GM19452 (cell line): ENCODE measurements at regions not wholly inside any gene's neighbourhood (a gene's known extent, or its start where the extent isn't known, plus 50 kb on each side); places are given as distances from the start of the nearest gene placed in this dataset.

ENCODE experiments used
- ATAC-seq: cut with Tn5 transposase; IDR thresholded peaks from one replicate; pipeline ENCODE4 v1.9.1; 2021; ENCODE audit not compliant: unreplicated experiment

DNA sequence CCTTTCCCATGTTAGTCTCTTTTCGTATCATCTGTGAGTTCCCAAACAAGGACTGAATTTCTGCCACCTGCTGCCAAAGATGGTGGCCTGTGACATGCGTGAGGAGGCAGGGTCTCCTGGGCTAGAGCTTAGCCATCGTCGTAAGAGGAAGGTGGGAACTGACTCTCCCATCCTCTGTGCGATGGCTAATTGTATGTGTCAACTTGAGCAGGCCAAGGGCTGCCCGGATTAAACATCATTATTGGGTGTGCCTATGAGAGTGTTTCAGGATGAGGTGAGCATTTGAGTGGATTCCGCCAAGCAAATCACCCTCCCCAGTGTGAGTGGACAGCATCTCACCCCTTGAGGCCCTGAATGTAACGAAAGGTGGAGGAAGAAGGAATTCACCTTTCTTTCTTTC, 220.7 kb upstream of the DIO3 start:
- ATAC-seq = no peak

DNA sequence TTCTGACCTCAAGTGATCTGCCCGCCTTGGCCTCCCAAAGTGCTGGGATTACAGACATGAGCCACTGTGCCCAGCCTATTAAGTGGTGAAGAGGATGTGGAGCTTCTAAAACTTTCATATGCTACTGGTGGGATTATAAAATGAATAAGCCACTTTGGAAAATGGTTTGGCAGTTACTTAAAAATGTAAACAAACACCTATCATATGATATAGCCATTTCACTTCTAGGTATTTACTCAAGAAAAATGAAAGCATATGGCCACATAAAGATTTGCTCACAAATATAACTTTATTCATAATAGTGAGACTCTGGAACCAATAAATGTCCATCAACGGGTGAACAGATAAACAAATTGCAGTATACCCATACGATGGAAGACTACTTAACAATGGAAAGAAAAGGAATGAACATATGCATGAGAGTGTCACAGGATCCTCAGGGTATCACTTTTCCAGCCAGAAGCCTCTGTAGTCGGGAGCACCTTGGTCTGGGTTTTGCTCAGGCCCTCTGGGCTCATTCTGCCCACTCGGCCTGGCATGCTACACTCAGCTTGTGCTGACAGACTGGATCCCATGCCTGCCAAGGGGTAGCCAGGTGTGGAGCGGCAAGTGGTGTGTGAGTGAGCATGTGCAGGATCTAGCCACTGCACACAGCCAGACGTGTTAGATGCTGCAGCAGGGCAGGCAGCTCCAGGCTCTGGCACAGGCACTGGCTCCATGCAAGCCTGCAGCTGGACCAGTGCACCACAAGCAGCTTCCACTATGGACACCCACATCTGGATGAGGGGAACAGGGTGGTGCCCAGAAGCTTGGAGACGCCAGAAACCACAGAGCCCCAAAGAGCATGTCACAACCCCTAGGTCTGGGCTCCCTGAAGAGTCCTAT, 213.2 kb upstream of the DIO3 start:
- no peak for ATAC-seq

DNA sequence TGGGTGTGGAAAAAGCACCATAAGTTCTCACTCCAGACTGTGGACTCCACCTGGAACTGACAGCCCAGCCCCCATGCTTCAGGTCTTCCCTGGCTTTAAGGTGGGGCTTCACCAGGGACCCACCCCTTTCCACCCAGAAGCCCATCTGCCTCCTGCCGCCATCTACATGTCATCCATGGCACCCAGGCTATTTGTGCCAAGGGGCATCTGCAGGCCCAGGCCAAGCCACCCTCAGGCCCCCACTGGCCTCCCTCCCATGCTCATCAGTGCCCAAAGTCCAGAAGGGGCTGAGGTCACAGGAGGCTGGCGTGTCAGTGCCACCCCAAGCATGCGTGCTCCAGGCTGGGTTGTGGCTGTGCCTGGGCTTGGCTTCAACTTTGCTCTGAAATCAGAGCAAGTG, 212.2 kb upstream of the DIO3 start:
- ATAC-seq = no peak

DNA sequence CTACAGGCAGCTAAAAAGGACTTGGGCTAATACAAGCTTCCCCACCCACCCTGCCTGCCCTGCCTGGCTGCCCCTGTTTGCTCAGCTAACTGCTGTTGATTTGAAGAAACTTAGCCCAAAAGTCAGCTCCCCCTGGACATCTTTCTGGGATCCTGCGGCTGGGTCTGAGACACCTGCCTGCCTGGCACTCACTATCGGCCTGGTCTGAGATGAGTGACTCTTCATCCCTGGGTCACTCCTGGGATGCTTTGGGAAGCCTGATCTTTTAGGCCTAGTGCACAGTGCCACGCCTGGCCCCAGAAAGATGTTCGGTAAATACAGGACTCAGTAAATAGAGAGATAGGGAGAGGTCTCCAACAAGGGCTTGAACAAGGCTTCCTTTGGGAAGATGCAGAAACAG, 211.3 kb upstream of the DIO3 start:
- no peak for ATAC-seq

DNA sequence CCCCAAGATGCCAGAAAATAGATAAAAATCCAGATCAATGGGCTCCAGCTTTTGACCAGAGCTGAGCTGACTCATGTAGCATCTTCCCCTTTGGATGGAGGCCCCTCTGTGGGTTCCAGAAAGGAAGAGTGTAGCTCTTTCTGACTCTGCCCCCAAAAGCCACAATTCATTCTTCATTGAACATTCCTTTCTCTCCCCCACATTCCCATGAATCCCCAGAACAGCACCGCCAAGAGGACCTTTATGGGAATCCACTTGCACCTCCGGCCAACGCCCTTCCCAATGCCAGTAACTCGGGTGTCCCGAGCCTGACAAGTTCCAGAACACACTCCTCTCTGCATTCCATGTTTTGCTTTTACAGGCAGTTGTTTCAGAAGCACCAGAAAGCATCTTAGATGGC, 210.6 kb upstream of the DIO3 start:
- ATAC-seq = no peak

DNA sequence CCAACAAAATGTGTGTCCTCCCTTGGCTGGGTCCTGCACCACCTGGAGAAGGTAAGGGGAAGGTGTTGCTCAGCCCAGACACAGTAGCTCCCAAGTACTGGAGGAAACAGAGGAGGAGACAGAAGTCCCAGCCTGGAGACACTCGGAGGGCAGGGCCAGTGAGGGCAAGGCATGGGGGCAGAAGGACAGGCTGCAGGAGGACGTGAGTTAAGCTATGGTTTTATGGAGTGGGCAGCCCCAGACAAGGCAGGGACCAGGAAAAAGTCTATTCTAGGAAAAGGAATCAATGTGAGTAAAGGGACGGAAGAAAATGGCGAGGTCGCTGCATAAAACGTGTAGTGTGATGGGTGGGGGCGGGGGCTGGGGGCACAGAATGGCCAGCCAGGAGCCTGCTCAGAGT, 210.1 kb upstream of the DIO3 start:
- ATAC-seq = no peak

DNA sequence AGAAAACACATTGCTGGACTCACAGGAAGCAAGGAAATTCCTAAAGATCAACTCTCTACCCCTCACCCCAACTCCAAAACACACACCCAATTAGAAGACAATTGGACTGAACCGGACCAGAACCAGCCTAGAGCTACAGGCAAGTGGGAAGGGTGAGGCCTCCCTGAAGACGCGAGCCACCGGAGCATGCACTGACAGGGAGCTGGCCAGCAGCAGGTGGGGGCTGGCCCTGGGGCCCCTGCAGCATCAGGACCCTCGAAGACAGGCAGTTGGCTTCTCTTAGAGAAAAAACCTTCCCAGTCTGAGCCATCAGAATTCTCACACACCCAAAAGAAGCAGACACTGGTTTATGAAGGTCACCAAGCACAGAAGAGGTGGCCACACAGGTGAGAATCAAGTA, 209.5 kb upstream of the DIO3 start:
- ATAC-seq = no peak

DNA sequence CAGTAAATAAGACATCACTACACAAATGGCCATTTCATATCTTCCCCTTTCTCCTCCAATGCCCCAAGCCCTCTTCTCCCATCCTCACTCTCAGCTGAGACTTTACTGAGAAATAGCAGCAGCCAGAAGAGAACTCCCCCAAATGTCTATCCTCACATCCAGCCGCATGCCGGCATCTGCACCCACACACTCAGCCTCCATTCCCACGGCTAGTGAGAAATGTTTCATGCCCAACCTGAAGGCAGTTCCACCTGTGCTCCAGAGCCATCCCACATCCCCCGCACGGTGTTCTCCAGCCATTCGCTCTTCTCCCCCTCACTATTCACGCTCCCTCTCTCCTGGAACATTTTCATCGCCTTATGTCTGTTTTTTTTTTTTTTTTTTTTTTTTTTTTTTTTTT, 208.7 kb upstream of the DIO3 start:
- no peak for ATAC-seq

DNA sequence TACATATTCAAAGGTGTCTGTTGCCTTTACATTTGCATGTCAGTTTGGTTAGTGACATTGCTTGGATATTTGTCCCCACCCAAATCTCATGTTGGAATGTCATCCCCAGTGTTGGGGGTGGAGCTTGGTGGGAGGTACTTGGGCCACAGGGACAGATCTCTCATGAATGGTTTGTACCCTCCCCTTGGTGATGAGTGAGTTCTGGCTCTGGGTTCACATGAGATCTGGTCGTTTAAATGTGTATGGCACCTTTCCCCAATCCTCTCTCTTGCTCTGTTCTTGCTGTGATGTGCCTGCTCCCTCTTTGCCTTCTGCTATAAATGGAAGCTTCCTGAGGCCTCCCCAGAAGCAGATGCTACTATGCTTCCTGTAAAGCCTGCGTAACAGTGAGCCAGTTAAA, 207.9 kb upstream of the DIO3 start:
- ATAC-seq = no peak

DNA sequence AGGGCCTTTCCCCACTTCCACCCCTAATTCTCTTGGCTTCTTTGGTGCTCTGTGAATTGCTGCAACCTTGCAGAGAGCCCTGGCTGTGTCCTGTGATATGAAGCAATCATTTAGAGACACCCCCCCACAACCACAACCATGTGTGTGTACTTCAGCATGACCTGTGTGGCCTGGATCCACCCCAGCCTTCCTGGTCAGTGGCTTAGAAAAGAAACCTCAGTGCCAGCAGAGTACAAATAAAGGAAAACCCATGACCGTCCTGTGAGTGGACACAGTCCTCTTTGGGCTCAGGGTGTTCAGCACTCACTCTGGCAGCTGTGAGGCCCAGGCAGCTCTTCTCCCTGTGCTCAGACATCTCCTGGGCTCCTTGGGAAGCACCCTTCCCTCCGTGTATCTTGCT, 206.6 kb upstream of the DIO3 start:
- ATAC-seq = no peak

DNA sequence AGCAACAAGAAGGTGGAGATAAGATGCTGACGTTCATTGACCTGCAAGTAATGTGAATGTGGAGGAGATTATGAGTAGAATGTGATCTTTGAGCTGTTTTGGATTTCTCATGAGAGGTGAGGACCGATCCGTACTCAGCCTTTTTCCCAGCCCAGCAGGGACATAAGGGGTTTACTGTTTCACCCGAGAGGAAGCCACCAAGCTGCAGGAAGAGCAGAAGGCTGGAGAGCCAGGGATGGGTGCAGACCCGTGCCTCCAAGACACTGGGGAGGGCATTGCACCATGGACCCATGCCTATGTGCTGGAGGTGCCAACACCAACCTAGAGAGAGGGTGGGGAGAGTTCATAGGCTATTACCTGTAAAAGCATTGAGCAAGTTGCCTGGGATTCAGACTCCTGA, 206.0 kb upstream of the DIO3 start:
- ATAC-seq = no peak

DNA sequence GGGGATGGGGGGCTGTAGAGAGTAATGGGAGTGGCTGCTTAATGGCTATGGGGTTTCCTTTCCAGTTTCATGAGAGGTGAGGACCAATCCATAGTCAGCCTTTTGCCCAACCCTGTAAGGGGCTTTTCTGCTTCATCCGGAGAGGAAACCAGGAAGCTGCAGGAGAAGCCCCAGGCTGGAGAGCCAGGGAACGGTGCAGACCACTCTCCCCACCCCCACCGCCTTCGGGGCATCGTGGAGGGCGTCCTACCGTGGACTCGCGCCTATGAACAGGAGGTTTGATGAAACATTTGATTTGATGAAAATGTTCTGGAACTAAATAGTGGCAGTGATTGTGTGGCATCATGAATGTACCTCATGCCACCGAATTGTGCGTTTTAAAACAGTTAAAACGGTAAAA, 204.3 kb upstream of the DIO3 start:
- ATAC-seq = no peak

DNA sequence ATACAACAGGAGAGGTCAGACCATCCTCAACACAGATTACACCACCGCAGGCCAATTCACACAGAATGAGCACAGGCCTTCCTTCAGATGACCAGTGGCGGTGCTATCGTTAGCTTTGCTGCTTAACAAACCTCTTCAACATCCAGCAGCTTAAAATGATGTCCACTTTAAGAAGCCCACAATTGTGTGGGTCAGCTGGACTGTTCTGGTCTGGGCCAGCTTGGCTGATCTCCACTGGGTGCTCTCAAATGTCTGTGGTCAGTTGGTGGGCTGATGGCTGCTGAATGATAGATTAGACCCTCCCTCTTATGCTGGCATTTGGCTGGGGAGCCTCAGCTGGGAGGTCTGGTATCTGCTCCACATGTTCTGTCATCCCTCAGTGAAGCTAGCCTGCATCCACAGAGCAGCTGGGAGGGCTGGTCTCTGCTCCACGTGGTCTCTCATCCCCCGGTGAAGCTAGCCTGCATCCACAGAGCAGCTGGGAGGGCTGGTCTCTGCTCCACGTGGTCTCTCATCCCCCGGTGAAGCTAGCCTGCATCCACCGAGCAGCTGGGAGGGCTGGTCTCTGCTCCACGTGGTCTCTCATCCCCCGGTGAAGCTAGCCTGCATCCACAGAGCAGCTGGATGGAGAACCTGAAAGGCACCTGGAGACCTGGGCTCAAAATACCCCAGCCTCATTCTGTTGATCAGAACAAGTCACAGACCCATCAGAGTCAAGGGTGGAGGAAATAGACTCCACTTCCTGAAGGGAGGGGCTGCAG, 203.6 kb upstream of the DIO3 start:
- ATAC-seq = no peak

DNA sequence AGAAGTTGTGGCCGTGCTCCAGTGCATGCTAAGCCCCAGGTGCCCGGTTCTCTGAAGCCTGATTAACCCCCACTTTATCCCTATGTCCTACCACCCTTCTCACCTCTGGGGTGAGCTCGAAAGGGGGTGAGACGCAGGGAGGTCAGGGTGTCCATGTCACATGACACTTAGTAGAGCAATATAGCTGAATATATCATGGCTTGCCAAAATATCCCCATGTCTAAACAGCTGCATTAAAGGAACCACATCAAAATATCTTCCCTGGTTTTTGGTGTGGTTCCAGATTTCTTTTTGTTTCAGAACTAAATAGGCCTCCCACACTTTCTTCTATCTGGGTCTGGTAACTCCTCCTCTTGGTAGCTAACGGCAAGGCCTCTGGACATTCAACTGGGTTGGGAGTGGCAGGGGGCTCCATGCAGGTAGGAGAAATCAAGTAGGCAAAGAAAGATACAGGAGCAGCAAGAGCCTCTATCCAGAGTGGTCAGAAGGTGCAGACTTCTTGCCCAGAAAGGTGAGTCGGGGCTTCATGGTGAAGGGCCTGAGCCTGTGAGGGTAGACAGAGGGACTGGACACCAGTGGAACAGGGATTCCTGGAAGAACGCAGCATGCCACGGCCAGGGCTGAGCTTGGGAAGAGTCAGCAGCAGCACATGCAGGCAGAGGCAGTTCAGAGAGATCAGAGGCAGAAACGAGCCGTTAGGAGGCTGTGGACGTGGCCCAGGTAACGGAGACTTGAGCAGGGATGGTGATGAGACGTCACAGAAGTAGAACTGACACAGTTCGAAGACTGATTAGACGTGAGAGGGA, 202.8 kb upstream of the DIO3 start:
- ATAC-seq = no peak

DNA sequence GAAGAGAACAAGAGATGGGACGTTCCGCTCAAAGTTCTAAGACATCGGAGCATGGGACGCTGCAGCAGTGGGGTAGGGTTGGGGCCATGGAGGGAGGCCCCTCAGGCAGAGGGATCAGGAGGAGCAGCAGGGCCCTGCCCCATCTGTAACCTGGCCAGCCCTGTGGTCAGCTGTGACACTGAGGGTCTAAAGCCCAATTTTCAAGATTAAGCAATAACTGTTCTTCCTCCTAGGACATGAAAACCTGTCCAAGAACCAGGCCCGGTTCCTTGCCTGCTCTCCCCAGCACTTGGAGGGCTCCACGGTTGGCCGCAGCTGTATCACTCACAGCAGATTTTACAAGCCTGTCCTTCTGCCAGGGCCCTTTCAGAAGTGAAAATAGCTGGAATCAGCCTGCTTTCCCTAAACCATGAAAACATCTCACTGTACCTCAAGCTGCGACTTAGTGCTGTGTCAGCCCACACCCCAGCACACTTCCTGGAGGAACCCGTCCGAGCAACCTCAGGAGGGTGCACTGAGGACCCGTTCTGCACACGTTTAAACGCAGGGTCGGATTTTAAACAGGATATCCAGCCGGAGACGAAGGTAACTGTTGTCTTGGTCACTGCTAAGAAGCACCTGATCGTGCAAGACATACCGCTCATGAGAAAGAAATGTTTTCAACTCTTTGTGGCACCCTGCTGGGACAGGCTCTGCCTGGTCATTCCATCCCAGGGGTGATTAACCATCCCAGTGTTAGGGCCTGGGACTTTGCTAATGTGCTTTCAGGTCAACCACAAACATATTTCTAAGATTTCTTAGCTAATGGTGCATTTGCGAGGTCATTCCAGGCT, 201.9 kb upstream of the DIO3 start:
- no peak for ATAC-seq

DNA sequence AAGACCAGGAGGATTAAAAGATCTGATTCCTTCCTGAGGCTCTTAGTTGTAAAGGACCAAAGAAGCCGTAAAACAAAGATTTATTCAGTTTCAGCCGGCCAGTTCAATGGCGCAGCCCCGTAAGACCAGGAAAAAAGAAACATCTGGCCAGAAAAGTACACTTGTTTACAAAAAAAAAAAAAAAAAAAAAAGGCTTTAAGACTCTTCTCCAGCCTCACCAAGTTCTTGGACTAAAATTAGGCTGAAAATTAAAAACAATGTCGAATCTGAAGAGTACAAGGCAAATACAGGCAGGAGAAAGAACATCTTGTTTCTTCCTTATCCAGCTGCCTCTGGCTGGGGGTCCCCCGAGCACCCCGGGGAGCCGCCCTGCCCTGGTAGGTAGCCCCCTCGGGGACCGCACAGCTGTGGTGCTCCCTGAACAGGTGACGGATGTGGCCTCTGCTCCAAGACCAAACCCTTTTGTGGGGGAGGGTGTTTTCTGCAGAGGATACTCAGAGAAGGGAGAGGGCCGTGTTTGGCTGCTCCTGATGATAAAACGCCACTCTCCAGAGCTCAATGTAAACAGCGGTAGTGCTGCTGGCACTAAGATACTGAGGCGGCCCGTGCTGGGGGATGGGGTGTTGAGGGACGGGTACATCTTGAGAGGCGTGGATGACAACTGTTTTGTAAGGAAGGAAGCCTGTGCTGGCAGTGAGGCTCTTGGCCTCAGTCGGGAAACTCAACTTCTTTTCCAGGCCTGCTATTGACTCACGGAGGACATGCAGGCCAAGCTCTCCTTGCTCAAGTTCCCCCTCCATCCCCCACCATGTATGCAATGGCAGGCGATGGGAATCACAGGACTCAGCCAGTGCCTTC, 201.0 kb upstream of the DIO3 start:
- ATAC-seq = no peak

DNA sequence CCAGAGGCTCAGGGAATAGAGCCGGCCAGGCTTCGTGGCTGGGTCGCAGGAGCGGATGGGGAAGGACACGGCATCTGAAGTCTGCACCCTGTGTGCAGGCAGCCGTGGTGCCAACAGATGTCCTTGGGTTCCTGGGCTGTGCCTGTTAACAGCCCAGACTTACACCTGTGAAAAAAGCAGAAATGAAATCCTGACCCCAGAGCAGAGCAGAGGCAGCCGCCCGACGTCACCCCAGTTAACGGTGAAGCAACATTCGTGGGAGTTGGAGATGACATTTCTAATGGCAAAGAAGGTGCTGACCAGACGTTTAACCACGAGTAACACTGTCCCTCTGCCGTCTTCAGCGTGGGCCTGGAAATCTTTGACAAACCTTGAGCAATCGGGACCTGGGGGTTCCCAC, 200.3 kb upstream of the DIO3 start:
- no peak for ATAC-seq

DNA sequence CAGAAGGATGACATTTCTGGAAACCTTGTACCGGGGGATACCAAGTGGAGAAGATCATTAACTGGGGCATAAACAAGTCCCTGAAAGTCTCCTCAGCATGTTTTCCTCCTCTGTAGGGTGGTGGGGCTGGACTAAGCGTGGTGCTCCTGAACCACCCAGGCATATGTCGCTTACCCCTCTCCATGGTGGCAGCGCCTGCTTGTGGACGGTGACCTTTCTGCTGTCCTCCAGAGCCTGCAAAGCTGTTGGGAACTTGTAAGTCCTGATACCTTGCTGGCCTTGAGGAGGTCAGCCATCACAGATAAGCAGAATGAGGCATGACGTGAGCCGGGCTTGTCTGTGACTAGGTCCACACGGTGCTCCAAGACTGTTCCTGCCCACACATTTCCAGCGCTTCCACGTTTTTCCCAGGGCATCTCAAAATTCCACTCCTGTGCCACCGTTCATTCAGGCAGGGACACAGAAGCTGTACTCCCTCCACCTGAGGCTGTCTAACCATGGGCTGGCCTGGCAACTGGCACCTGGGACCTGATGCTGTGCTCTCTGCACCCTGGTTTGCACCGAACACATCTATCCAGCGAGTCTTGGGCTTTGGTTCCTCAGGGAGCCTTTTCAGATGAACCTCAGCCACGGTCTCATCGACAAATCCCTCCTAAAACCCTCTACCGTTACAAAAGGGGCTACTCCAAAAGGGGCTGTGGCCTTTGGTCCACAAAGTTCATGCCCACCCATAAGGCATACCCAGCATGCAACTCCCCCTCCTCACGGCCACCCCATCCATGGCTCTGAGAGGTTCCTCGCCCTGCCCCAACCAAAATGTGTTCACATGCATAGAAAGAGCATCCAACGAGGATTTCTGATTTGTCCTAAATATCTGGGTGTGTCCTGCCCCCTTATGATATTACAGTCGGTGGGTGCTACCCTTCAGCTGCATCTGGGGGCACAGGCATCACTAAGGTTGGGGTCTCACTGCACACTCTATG, 199.6 kb upstream of the DIO3 start:
- ATAC-seq = no peak
